ENCODE measurements at regions not wholly inside any gene's neighbourhood (a gene's known extent, or its start where the extent isn't known, plus 50 kb on each side); places are given as distances from the start of the nearest gene placed in this dataset.

GRCh38 chr12:77343291-77343690, 277.9 kb upstream of the E2F7 start:
- intact Hi-C loops (cut with DNase I, micrococcal nuclease) = no loop called here
- no peak for ATAC-seq

GRCh38 chr12:77342253-77342652, 276.9 kb upstream of the E2F7 start:
- intact Hi-C loops (cut with DNase I, micrococcal nuclease) = no loop called here
- no peak for ATAC-seq
- DNase-seq = no peak

More at GRCh38 chr12:77343291-77343690, 277.9 kb upstream of the E2F7 start:
- DNase-seq = no peak

DNA sequence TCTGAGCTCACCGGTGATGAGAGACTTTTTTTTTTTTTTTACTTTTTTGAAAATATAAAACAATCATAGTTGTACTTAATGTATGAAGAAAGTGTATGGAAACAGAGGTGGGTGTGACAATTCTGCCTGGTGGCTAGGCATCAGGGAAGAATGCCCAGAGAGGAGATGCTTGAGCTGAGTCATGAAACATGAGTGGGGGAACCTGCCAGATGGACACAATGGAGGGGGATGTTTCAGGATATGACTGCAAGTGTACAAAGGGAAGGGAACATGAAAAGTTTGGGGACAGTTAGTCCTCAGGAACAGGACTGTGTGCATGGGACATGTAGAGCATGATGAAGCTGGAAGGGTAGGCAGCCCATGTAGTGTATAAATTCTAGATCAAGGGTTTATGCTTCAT, 274.2 kb upstream of the E2F7 start:
- DNase-seq (no peak), ATAC-seq (no peak)
- intact Hi-C loops (cut with DNase I, micrococcal nuclease) = no loop called here

DNA sequence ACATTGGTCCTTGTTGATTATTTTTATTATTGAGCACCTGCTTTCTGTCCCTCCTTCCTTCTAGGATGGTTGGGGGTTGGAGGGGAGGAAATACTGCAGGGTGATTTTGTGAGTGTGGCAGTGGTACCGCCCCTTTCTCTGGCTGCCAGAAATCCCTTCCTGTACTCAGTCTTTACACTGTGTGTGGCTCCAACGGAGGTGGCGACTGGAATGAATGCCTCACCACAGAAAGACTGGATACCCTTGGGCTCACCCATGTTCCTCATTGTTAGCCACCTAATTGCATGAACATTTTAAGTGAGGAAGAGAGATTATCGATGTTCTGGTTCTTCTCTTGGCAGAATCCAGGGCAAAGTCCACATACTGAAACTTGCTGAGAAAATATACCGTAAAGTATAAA, 272.0 kb upstream of the E2F7 start:
- intact Hi-C loops (cut with DNase I, micrococcal nuclease) = no loop called here
- ATAC-seq = peak; percentile 56

GRCh38 chr12:77334806-77335205, 269.4 kb upstream of the E2F7 start:
- intact Hi-C loops (cut with DNase I, micrococcal nuclease) = no loop called here
- DNase-seq = no peak
- ATAC-seq = no peak

More for the DNA sequence above, 272.0 kb upstream of the E2F7 start:
- DNase-seq = no peak

- ATAC-seq (no peak), DNase-seq (no peak)
- intact Hi-C loops (cut with DNase I, micrococcal nuclease) = loop anchor here in 1 of 2 donors (10.0 kb wide), 1 partner anchor 174 kb away; no protein-coding TSS in a partner anchor
Measured at GRCh38 chr12:77328326-77328725, 263.0 kb upstream of the E2F7 start.

DNA sequence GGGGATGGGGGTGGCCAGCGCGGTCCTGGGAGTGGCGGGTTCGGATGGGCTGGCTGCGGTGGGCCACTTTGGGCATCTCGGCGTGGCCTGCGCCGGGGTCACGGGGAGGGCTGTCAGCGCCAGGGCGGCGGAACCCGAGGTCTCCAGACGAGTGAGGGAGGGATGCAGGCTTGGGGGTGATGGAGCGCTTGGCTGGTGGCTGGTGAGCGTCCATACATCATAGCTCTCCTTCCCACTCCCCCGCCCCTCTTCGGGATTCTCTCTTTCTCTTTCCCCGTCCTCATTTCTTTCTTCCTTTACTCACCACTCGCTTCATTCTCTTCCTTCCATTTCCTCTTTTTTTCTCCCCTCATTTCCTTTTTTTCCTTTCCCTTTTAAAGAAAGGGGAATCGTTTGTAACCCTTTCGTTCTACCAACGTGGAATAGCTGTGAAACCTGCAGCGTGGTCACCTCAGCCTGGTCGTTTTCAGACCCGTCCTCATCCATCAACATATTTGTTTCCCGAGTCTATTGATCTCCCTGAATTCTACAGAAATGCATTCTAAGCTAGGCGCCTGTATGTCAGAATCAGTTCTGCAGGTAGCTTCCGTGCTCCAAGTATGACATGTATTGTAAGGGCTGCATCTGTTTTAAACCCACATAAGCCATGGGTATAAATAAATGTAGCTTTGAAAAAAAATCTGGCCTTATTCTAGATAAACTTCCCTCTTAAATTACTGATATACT, 260.3 kb upstream of the E2F7 start:
- peak in 1 of 2 donors; percentile 6 for DNase-seq
- intact Hi-C loops (cut with DNase I, micrococcal nuclease) = loop anchor here in 1 of 2 donors (10.0 kb wide), 1 partner anchor 171 kb away; no protein-coding TSS in a partner anchor
- ATAC-seq = no peak

GRCh38 chr12:77324763-77325468, 259.5 kb upstream of the E2F7 start:
- intact Hi-C loops (cut with DNase I, micrococcal nuclease) = loop anchor here in 1 of 2 donors (10.0 kb wide), 1 partner anchor 170 kb away; no protein-coding TSS in a partner anchor
- ATAC-seq (peak; percentile 100), DNase-seq (peak; percentile 46 to 76)

DNA sequence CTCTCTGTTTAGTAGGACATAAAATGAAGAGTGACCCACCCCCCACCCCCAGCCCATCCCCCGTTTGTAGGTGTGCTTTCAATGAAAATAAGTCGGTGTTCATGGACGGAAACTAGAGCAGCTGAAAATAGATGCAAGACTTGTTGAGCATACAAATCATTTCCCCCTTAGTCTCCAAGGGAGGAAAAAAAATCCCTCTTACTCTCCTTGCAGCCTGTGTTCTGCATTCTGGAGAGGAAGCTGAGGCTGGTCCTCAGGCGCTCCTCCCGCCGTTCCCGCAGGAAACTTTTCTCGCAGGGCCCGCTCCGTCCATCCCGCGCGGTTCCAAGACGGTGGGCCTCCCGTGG, 259.0 kb upstream of the E2F7 start:
- DNase-seq = no peak
- ATAC-seq = peak; percentile 37
- intact Hi-C loops (cut with DNase I, micrococcal nuclease) = loop anchor here in 1 of 2 donors (10.0 kb wide), 1 partner anchor 170 kb away; no protein-coding TSS in a partner anchor

DNA sequence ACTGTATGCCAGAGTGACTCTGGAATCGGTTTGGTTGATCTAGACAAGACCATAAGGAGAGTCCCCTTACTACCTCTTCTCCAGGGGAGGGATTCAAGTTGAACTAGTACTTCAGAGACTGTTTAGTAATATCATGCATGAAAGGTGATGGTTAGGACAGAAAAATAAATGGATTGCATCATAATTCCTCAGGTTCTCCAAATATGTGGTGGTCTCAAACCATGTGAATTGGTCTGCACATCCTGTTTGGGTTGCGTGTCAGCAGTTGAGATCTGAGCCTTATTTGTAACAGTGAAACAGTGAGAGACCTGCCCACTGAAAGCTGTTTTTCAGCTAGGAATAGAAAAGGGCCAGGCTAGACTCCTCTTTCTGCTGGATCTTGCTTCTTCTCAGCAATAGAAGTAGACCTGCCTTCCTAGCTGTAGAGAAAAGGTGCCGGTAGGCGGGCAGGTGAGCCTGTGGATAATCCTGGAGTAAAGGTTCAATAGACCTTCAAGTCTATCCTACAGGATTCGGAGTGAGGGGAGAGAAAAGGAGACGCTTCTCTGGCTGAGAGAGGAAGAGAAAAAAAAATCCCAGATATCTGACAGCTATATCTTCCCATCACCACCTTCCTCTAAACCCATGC, 258.5 kb upstream of the E2F7 start:
- no peak for DNase-seq
- ATAC-seq = no peak
- intact Hi-C loops (cut with DNase I, micrococcal nuclease) = loop anchor here in 1 of 2 donors (10.0 kb wide), 1 partner anchor 169 kb away; no protein-coding TSS in a partner anchor

- DNase-seq (no peak), ATAC-seq (no peak)
- intact Hi-C loops (cut with DNase I, micrococcal nuclease) = no loop called here
Measured at GRCh38 chr12:77319166-77319565, 253.8 kb upstream of the E2F7 start.

DNA sequence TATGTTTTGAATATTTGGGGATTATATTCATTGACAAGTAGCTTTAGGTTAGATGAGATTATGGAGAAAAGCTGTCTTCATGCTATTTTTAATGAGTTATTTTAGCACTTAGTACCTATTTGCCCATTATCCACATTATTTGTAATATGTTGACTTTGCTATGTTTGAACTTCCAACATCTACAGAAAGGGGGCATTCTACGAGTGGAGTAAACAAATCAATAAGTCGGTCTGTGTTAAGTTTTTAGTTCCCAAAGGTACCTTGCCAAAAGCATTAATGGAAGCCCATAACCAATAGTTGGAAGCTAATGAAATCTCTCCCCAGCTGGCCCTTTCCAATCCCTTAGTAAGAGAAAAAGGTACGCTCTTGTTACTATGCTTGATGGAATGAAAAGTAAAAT, 250.0 kb upstream of the E2F7 start:
- ATAC-seq = no peak
- no peak for DNase-seq
- intact Hi-C loops (cut with DNase I, micrococcal nuclease) = no loop called here

DNA sequence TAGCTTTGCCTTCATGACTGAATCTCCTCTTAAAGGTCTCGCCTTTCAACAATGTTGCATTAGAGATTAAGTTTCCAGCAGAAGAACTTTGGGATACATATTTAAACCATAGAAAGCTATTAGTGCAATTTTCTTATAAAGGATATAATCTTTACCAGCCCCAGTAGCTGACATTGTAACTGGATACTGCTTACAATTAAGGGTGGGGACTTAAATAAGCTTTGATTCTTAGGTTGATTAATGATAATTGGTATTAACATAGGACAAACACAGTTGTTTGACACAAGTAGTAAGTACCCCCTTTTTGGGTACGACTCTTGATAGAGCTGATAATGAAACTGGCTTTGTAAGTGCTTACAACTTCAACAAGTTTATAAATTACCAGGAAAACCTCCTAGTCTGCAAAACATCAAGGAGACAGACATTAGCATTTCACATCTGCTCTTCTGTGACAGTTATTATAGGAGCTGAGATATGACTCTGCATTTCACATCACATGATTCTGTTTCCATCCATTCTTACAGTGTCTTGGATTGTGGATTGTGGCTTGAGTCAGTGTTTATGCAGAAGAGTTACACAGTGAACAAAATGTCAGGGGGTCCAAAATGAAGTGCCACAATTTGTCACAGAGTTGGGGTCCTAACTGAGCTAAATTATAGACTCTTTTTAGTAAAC, 249.1 kb upstream of the E2F7 start:
- ATAC-seq (no peak), DNase-seq (no peak)
- intact Hi-C loops (cut with DNase I, micrococcal nuclease) = no loop called here

DNA sequence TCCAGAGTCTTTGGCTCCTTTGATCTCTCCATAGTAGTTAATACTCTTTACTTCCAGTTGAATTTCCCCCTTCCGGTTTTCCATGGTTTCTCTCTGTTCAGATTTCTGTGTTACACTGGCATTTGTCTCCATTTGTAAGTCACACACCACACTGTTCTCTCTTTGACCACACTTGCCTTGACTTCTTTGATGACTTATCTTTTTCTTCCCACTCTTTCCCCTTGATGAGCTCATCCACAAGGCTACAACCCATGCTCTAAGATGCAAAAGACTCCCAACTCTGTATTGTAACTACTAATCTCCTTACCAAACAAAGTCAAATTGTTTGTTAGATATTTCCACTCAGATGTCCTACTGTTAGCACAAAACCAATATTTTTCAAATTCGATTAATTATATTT, 242.7 kb upstream of the E2F7 start:
- no peak for DNase-seq
- intact Hi-C loops (cut with DNase I, micrococcal nuclease) = no loop called here
- ATAC-seq = no peak

DNA sequence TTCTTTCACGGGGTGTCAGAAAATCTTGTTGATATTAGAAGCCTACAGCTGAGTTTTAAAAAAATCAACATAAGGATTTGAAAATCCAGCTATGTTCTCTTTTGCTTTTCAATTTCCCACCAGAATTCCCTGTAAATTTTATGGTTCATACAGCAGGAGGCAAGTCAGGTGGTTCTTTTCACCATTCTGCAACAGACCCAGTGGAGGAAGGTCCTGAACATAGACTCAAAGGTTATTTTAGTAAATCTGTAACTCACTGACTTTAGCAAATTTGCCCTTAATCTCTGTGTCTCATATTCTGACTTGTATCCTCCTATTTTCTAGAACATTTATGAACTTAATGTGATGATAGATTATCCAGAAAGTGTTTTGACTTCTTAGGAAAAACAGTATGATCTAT, 235.4 kb upstream of the E2F7 start:
- intact Hi-C loops (cut with DNase I, micrococcal nuclease) = no loop called here
- ATAC-seq (peak; percentile 40), DNase-seq (no peak)

GRCh38 chr12:77299910-77300669, 234.7 kb upstream of the E2F7 start:
- no peak for DNase-seq
- peak; percentile 58 for ATAC-seq
- intact Hi-C loops (cut with DNase I, micrococcal nuclease) = no loop called here

DNA sequence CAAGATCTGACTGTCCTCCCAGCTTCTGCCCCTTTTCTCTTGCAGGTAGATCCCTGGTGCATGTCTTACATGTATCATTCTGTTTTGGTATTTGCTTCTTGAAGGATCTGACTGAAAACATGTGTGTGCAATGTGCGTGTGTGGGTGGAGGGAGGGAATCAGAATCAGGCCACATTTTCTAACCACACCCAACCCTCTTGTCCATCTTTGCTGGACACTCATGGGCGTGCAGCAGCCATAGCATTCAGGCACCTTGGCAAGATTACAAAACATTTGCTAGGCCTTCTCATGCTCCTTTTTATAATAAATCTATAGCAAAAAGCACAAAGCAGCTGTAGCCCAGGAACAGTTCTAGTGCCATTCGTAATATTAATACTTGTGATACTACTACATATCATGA, 233.6 kb upstream of the E2F7 start:
- intact Hi-C loops (cut with DNase I, micrococcal nuclease) = no loop called here
- DNase-seq = no peak
- no peak for ATAC-seq

GRCh38 chr12:77294016-77294415, 228.6 kb upstream of the E2F7 start:
- ATAC-seq (no peak), DNase-seq (no peak)
- intact Hi-C loops (cut with DNase I, micrococcal nuclease) = no loop called here

DNA sequence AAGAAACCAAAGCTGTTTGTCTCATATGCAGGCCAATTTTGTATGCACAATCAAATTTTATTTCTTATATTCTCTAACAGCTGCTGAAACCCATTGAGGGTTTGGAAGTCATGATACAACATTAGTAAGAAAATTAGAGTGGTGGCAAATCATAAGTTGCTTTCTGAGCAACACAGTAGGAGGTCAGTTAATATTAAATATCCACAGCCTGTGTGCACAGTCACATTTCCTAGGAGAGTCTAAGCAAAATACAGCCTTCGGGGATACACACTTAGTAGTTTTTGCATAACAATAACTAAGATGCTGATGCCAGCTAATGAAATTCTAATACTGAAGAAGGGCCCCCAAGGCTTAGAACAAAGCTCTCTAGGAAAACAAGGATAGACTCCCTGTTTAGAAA, 209.6 kb upstream of the E2F7 start:
- intact Hi-C loops (cut with DNase I, micrococcal nuclease) = no loop called here

More for the DNA sequence above, 209.6 kb upstream of the E2F7 start:
- no peak for DNase-seq
- no peak for ATAC-seq
